ENCODE measurements at regions not wholly inside any gene's neighbourhood (a gene's known extent, or its start where the extent isn't known, plus 50 kb on each side); places are given as distances from the start of the nearest gene placed in this dataset.

- ATAC-seq = no peak
- TF ChIP-seq ZC3H10 (CRISPR knock-in tag; IDR thresholded peaks at IDR 0.05) (no peak), TCF4 (CRISPR knock-in tag; IDR thresholded peaks at IDR 0.05; ENCODE audit: borderline replicate concordance) (no peak), ZNF70 (CRISPR knock-in tag; IDR thresholded peaks at IDR 0.05) (no peak), ZNF565 (CRISPR knock-in tag; conservative IDR thresholded peaks at IDR 0.05; ENCODE audit: low read depth) (no peak), CSDC2 (CRISPR knock-in tag; IDR thresholded peaks at IDR 0.05) (no peak), ARNTL (CRISPR knock-in tag; IDR thresholded peaks at IDR 0.05; ENCODE audit: borderline replicate concordance, low read depth) (no peak), ESRRG (CRISPR knock-in tag; IDR thresholded peaks at IDR 0.05) (no peak), ISL1 (CRISPR knock-in tag; IDR thresholded peaks at IDR 0.05) (no peak)
- TF ChIP-seq, protein P1, sequence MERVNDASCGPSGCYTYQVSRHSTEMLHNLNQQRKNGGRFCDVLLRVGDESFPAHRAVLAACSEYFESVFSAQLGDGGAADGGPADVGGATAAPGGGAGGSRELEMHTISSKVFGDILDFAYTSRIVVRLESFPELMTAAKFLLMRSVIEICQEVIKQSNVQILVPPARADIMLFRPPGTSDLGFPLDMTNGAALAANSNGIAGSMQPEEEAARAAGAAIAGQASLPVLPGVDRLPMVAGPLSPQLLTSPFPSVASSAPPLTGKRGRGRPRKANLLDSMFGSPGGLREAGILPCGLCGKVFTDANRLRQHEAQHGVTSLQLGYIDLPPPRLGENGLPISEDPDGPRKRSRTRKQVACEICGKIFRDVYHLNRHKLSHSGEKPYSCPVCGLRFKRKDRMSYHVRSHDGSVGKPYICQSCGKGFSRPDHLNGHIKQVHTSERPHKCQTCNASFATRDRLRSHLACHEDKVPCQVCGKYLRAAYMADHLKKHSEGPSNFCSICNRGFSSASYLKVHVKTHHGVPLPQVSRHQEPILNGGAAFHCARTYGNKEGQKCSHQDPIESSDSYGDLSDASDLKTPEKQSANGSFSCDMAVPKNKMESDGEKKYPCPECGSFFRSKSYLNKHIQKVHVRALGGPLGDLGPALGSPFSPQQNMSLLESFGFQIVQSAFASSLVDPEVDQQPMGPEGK (CRISPR knock-in tag; IDR thresholded peaks at IDR 0.05; ENCODE audit: borderline replicate concordance) = no peak
These were observed 1495.5 kb upstream of the ACVR2A start for GRCh38 chr2:146349334-146349733.

- ATAC-seq = no peak
These were observed 1519.9 kb upstream of the ACVR2A start for GRCh38 chr2:146324951-146325350.

GRCh38 chr2:146323564-146323963 is 1521.3 kb upstream of the ACVR2A start:
- ATAC-seq = peak; percentile 78
- TF ChIP-seq PPARA (CRISPR knock-in tag; IDR thresholded peaks at IDR 0.05; ENCODE audit: borderline replicate concordance) (no peak), ZNF565 (CRISPR knock-in tag; conservative IDR thresholded peaks at IDR 0.05; ENCODE audit: low read depth) (no peak), ISL1 (CRISPR knock-in tag; IDR thresholded peaks at IDR 0.05) (no peak), ZFP30 (CRISPR knock-in tag; IDR thresholded peaks at IDR 0.05) (no peak), ARNTL (CRISPR knock-in tag; IDR thresholded peaks at IDR 0.05; ENCODE audit: borderline replicate concordance, low read depth) (no peak), RARB (CRISPR knock-in tag; IDR thresholded peaks at IDR 0.05) (no peak), ZNF8 (CRISPR knock-in tag; IDR thresholded peaks at IDR 0.05) (no peak), BACH2 (CRISPR knock-in tag; IDR thresholded peaks at IDR 0.05; ENCODE audit: borderline replicate concordance) (no peak), ZFP3 (CRISPR knock-in tag; IDR thresholded peaks at IDR 0.05) (no peak), ZNF70 (CRISPR knock-in tag; IDR thresholded peaks at IDR 0.05) (no peak)
- TF ChIP-seq, protein P2, sequence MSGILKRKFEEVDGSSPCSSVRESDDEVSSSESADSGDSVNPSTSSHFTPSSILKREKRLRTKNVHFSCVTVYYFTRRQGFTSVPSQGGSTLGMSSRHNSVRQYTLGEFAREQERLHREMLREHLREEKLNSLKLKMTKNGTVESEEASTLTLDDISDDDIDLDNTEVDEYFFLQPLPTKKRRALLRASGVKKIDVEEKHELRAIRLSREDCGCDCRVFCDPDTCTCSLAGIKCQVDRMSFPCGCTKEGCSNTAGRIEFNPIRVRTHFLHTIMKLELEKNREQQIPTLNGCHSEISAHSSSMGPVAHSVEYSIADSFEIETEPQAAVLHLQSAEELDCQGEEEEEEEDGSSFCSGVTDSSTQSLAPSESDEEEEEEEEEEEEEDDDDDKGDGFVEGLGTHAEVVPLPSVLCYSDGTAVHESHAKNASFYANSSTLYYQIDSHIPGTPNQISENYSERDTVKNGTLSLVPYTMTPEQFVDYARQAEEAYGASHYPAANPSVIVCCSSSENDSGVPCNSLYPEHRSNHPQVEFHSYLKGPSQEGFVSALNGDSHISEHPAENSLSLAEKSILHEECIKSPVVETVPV (CRISPR knock-in tag; IDR thresholded peaks at IDR 0.05) = no peak
- TF ChIP-seq, protein P3, sequence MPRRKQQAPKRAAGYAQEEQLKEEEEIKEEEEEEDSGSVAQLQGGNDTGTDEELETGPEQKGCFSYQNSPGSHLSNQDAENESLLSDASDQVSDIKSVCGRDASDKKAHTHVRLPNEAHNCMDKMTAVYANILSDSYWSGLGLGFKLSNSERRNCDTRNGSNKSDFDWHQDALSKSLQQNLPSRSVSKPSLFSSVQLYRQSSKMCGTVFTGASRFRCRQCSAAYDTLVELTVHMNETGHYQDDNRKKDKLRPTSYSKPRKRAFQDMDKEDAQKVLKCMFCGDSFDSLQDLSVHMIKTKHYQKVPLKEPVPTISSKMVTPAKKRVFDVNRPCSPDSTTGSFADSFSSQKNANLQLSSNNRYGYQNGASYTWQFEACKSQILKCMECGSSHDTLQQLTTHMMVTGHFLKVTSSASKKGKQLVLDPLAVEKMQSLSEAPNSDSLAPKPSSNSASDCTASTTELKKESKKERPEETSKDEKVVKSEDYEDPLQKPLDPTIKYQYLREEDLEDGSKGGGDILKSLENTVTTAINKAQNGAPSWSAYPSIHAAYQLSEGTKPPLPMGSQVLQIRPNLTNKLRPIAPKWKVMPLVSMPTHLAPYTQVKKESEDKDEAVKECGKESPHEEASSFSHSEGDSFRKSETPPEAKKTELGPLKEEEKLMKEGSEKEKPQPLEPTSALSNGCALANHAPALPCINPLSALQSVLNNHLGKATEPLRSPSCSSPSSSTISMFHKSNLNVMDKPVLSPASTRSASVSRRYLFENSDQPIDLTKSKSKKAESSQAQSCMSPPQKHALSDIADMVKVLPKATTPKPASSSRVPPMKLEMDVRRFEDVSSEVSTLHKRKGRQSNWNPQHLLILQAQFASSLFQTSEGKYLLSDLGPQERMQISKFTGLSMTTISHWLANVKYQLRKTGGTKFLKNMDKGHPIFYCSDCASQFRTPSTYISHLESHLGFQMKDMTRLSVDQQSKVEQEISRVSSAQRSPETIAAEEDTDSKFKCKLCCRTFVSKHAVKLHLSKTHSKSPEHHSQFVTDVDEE (CRISPR knock-in tag; IDR thresholded peaks at IDR 0.05) = no peak

More at GRCh38 chr2:146324951-146325350, 1519.9 kb upstream of the ACVR2A start:
- TF ChIP-seq ISL1 (CRISPR knock-in tag; IDR thresholded peaks at IDR 0.05) = no peak
- TF ChIP-seq, protein P1 (CRISPR knock-in tag; IDR thresholded peaks at IDR 0.05; ENCODE audit: borderline replicate concordance) = no peak
- TF ChIP-seq, protein P2 (CRISPR knock-in tag; IDR thresholded peaks at IDR 0.05) = no peak
- TF ChIP-seq, protein P4, sequence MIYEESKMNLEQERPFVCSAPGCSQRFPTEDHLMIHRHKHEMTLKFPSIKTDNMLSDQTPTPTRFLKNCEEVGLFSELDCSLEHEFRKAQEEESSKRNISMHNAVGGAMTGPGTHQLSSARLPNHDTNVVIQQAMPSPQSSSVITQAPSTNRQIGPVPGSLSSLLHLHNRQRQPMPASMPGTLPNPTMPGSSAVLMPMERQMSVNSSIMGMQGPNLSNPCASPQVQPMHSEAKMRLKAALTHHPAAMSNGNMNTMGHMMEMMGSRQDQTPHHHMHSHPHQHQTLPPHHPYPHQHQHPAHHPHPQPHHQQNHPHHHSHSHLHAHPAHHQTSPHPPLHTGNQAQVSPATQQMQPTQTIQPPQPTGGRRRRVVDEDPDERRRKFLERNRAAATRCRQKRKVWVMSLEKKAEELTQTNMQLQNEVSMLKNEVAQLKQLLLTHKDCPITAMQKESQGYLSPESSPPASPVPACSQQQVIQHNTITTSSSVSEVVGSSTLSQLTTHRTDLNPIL (CRISPR knock-in tag; IDR thresholded peaks at IDR 0.05; ENCODE audit: low read depth) = no peak
- no peak for TF ChIP-seq TCF4 (CRISPR knock-in tag; IDR thresholded peaks at IDR 0.05; ENCODE audit: borderline replicate concordance)
- TF ChIP-seq ESRRG (CRISPR knock-in tag; IDR thresholded peaks at IDR 0.05) = no peak
- TF ChIP-seq ZFP30 (CRISPR knock-in tag; IDR thresholded peaks at IDR 0.05) = no peak
- no peak for TF ChIP-seq TOX (CRISPR knock-in tag; IDR thresholded peaks at IDR 0.05; ENCODE audit: borderline replicate concordance)
- TF ChIP-seq ZC3H10 (CRISPR knock-in tag; IDR thresholded peaks at IDR 0.05) = no peak
- TF ChIP-seq, protein P3 (CRISPR knock-in tag; IDR thresholded peaks at IDR 0.05) = no peak
